Astrocyte (in vitro differentiated cells and primary cell): ENCODE measurements at regions not wholly inside any gene's neighbourhood (a gene's known extent, or its start where the extent isn't known, plus 50 kb on each side); places are given as distances from the start of the nearest gene placed in this dataset.

Experiments
- DNase-seq: peaks from one replicate; pipeline ENCODE4 v3.0.0-alpha.2; 2010; ENCODE audit warnings: low read depth
- FAIRE-seq: peaks from 2 replicates; lab custom pipeline; 2011; peaks lifted over from hg19 to GRCh38; lab: Jason Lieb, UNC
- H2AFZ ChIP-seq: 2 replicates; pipeline ENCODE4 v1.6.0; 2012; ENCODE audit warnings: low read depth, low read length, inconsistent platforms
- H3K27ac ChIP-seq: 2 replicates; pipeline ENCODE4 v1.5.1; 2011; ENCODE audit warnings: low read depth, low read length, inconsistent platforms
- H3K27me3 ChIP-seq: 2 replicates; pipeline ENCODE4 v1.6.0; 2011; ENCODE audit warnings: low read length, inconsistent platforms; ENCODE audit not compliant: insufficient read depth
- H3K36me3 ChIP-seq: 2 replicates; pipeline ENCODE4 v1.5.1; 2011; ENCODE audit warnings: low read length, inconsistent platforms; ENCODE audit not compliant: insufficient read depth
- H3K4me1 ChIP-seq: 2 replicates; pipeline ENCODE4 v1.5.1; 2011; ENCODE audit warnings: low read length, inconsistent platforms; ENCODE audit not compliant: insufficient read depth
- H3K4me2 ChIP-seq: 2 replicates; pipeline ENCODE4 v1.6.0; 2012; ENCODE audit warnings: low read length, inconsistent platforms
- H3K4me3 ChIP-seq: 2 replicates; pipeline ENCODE4 v1.5.1; 2011; ENCODE audit warnings: low read depth, mild to moderate bottlenecking, low read length, inconsistent platforms; ENCODE audit not compliant: insufficient read depth
- H3K79me2 ChIP-seq: 2 replicates; pipeline ENCODE4 v1.6.0; 2012; ENCODE audit warnings: mild to moderate bottlenecking, low read length, inconsistent platforms; ENCODE audit not compliant: insufficient read depth
- H3K9ac ChIP-seq: 2 replicates; pipeline ENCODE4 v1.6.0; 2012; ENCODE audit warnings: mild to moderate bottlenecking, low read length, inconsistent platforms
- H3K9me3 ChIP-seq: 2 replicates; pipeline ENCODE4 v1.5.1; 2012; ENCODE audit warnings: low read depth, mild to moderate bottlenecking, low read length, inconsistent platforms; ENCODE audit not compliant: insufficient read depth
- H4K20me1 ChIP-seq: 2 replicates; pipeline ENCODE4 v1.6.0; 2012; ENCODE audit warnings: low read length, inconsistent platforms; ENCODE audit not compliant: insufficient read depth
- H3K27ac Mint-ChIP-seq: one replicate; pipeline ENCODE4 v1.8.0; 2021; ENCODE audit warnings: mild to moderate bottlenecking, mixed read lengths; ENCODE audit not compliant: unreplicated experiment
- H3K27me3 Mint-ChIP-seq: one replicate; pipeline ENCODE4 v1.8.0; 2021; ENCODE audit warnings: low read depth, mixed read lengths; ENCODE audit not compliant: unreplicated experiment
- H3K36me3 Mint-ChIP-seq: one replicate; pipeline ENCODE4 v1.8.0; 2021; ENCODE audit warnings: low read depth, mixed read lengths; ENCODE audit not compliant: unreplicated experiment
- H3K4me1 Mint-ChIP-seq: one replicate; pipeline ENCODE4 v1.8.0; 2021; ENCODE audit warnings: low read depth, mixed read lengths; ENCODE audit not compliant: unreplicated experiment
- H3K4me3 Mint-ChIP-seq: one replicate; pipeline ENCODE4 v1.8.0; 2021; ENCODE audit warnings: mild to moderate bottlenecking, moderate library complexity, mixed read lengths; ENCODE audit not compliant: unreplicated experiment
- H3K9me3 Mint-ChIP-seq: one replicate; pipeline ENCODE4 v1.8.0; 2021; ENCODE audit warnings: mild to moderate bottlenecking, mixed read lengths; ENCODE audit not compliant: unreplicated experiment
- EZH2 ChIP-seq: IDR thresholded peaks from 2 replicates; pipeline ENCODE4 v1.6.1; 2012; ENCODE audit warnings: mild to moderate bottlenecking, low read length, inconsistent platforms; ENCODE audit not compliant: insufficient read depth
- TF ChIP-seq, protein P1 (sequence below): IDR thresholded peaks from 2 replicates; pipeline ENCODE4 v1.5.1; 2011; ENCODE audit warnings: low read depth, mild to moderate bottlenecking, inconsistent platforms, low read length, moderate library complexity; ENCODE audit not compliant: insufficient read depth

- Histone ChIP-seq H3K4me2 (no peak overlapping the region), H3K4me1 (no peaks in the 10 kb centered on the region), H2AFZ (no peak overlapping the region), H4K20me1 (no peaks in the 10 kb centered on the region), H3K27ac (no peak overlapping the region), H3K27me3 (no peaks in the 10 kb centered on the region), H3K79me2 (no peaks in the 10 kb centered on the region), H3K4me3 (no peak overlapping the region), H3K36me3 (no peaks in the 10 kb centered on the region), H3K9ac (no peak overlapping the region), H3K9me3 (no peaks in the 10 kb centered on the region)
- H3K36me3 Mint-ChIP-seq: no peaks in the 10 kb centered on the region
- H3K9me3 Mint-ChIP-seq: no peaks in the 10 kb centered on the region
- TF ChIP-seq, protein P1, sequence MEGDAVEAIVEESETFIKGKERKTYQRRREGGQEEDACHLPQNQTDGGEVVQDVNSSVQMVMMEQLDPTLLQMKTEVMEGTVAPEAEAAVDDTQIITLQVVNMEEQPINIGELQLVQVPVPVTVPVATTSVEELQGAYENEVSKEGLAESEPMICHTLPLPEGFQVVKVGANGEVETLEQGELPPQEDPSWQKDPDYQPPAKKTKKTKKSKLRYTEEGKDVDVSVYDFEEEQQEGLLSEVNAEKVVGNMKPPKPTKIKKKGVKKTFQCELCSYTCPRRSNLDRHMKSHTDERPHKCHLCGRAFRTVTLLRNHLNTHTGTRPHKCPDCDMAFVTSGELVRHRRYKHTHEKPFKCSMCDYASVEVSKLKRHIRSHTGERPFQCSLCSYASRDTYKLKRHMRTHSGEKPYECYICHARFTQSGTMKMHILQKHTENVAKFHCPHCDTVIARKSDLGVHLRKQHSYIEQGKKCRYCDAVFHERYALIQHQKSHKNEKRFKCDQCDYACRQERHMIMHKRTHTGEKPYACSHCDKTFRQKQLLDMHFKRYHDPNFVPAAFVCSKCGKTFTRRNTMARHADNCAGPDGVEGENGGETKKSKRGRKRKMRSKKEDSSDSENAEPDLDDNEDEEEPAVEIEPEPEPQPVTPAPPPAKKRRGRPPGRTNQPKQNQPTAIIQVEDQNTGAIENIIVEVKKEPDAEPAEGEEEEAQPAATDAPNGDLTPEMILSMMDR: no peak
- TF ChIP-seq EZH2: no peak
- no peak overlapping the region for H3K27ac Mint-ChIP-seq
- H3K27me3 Mint-ChIP-seq: peaks cover 58% of the 10 kb centered on the region
- no peak for FAIRE-seq
- DNase-seq: no peak
- H3K4me3 Mint-ChIP-seq: no peak overlapping the region
- H3K4me1 Mint-ChIP-seq: no peaks in the 10 kb centered on the region
Observed at GRCh38 chr12:131494216-131494615, 216.7 kb upstream of the SFSWAP start.

- Mint-ChIP-seq H3K27me3 (peaks cover 60% of the 10 kb centered on the region), H3K27ac (no peak overlapping the region), H3K9me3 (no peaks in the 10 kb centered on the region), H3K36me3 (no peaks in the 10 kb centered on the region), H3K4me3 (no peak overlapping the region), H3K4me1 (peaks cover 5% of the 10 kb centered on the region)
- H3K27me3 ChIP-seq: no peaks in the 10 kb centered on the region
- H3K27ac ChIP-seq: no peak overlapping the region
- no peak for FAIRE-seq
- H3K4me2 ChIP-seq: no peak overlapping the region
- H3K4me1 ChIP-seq: no peaks in the 10 kb centered on the region
- H3K9me3 ChIP-seq: no peaks in the 10 kb centered on the region
- H3K9ac ChIP-seq: no peak overlapping the region
- no peak overlapping the region for H3K4me3 ChIP-seq
- no peak overlapping the region for H2AFZ ChIP-seq
- TF ChIP-seq, protein P1: no peak
- no peak for TF ChIP-seq EZH2
- no peak for DNase-seq
- H3K36me3 ChIP-seq: no peaks in the 10 kb centered on the region
- H3K79me2 ChIP-seq: no peaks in the 10 kb centered on the region
- no peaks in the 10 kb centered on the region for H4K20me1 ChIP-seq
Observed at GRCh38 chr12:131494741-131495524, 216.0 kb upstream of the SFSWAP start.

DNA sequence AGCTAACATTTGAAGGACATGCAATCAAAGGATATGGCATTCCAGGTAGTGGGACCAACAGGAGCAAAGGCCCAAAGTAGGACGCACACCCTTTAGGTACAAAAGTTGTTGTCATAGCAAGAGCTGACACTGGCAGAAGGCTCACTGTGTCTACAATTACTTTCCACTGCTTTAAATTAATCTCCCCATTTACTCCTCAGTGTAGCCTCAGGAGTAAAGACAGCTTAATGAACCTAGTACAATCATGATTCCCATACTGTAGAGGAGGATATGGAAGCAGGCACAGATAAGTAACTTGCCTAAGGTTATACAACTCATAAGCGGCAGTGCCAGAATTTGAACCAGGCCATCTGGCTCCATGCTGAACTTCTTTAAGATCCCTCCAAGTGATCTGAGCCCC, 212.9 kb upstream of the SFSWAP start:
- DNase-seq (no peak), FAIRE-seq (no peak)
- H2AFZ ChIP-seq: no peak overlapping the region
- peaks cover 47% of the 10 kb centered on the region for H3K27me3 Mint-ChIP-seq
- no peaks in the 10 kb centered on the region for H3K4me1 ChIP-seq
- peaks cover 5% of the 10 kb centered on the region for H3K4me1 Mint-ChIP-seq
- H3K79me2 ChIP-seq: no peaks in the 10 kb centered on the region
- H3K4me3 Mint-ChIP-seq: no peak overlapping the region
- H3K9me3 Mint-ChIP-seq: no peaks in the 10 kb centered on the region
- TF ChIP-seq, protein P1: no peak
- no peak for TF ChIP-seq EZH2
- H4K20me1 ChIP-seq: no peaks in the 10 kb centered on the region
- H3K36me3 Mint-ChIP-seq: no peaks in the 10 kb centered on the region
- H3K27me3 ChIP-seq: no peaks in the 10 kb centered on the region
- no peak overlapping the region for H3K4me2 ChIP-seq
- H3K9ac ChIP-seq: no peak overlapping the region
- H3K27ac Mint-ChIP-seq: no peak overlapping the region
- no peak overlapping the region for H3K27ac ChIP-seq
- no peak overlapping the region for H3K4me3 ChIP-seq
- H3K9me3 ChIP-seq: no peaks in the 10 kb centered on the region
- H3K36me3 ChIP-seq: no peaks in the 10 kb centered on the region
